Stimulated activated CD4-positive, alpha-beta T cell treated with anti-CD3 and anti-CD28 coated beads, Interleukin-12 subunit alpha, Interleukin-12 subunit beta, amount 100 ng/mL, for 24 hours (primary cell): ENCODE measurements at regions not wholly inside any gene's neighbourhood (a gene's known extent, or its start where the extent isn't known, plus 50 kb on each side); places are given as distances from the start of the nearest gene placed in this dataset.
"Not testable (repeated sequence)": the region's sequence is repeated elsewhere in the genome, so short reads cannot be mapped to it uniquely, and the experiment has no call there.

ENCODE experiments used
- DNase-seq, 2 experiments: peaks; one replicate each; pipeline ENCODE4 v3.0.0-alpha.2; 2020; ENCODE audit warnings: low read depth in 2 of 2

DNA sequence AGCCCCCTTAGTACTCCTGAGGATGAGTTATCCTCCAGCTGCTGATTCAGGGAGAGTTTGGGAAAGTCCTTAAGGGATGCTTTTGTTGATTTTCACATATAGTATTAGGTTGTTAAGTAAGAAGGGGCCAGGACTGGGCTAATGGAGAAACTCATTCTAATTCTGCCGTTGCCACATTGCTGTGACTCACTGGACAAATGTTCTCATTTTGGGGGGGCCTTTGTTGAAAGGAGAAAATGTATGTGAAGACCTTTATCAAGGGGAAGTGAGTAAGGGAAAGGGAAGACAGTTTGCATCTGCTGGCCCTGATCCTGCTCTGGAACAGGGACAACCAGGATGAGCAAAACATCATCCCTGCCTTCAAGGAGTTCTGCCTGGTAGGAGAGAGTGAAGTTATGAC lies 123.2 kb upstream of the FGGY start:
- DNase-seq = no peak

DNA sequence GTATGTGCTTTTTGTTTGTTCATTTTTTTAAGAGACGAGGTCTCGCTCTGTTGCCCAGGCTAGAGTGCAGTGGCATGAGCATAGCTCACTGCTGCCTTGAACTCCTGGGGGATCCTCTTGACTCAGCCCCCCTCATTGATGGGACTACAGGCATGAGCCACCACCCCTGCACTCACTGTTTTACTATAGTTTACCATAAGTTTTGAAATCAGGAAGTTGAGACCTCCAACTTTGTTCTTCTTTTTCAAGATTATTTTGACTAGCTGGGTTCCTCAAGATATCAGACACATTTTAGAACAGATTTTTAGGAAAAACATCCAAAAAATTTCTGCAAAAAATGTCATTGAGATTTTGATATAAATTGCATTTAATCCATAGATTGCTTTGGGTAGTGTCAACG lies 120.4 kb upstream of the FGGY start:
- no peak for DNase-seq

DNA sequence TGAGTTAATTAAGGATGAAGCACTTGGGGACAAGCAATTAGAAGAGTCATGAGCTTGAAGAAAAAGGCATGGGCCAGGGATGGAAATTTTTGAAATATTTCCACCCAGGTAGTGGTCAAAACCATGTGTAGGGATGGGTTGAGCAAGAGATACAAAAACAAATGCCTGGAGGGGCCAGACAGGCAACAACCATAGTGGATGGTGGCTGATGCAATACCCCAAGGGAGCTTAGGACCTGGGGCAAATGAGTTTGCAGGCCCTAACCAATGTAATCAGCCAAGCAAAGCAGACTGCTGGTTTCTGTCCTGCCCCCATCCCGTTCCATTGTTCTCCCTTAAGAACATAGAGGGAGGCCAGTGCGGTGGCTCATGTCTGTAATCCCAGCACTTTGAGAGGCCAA lies 119.1 kb upstream of the FGGY start:
- DNase-seq = no peak

DNA sequence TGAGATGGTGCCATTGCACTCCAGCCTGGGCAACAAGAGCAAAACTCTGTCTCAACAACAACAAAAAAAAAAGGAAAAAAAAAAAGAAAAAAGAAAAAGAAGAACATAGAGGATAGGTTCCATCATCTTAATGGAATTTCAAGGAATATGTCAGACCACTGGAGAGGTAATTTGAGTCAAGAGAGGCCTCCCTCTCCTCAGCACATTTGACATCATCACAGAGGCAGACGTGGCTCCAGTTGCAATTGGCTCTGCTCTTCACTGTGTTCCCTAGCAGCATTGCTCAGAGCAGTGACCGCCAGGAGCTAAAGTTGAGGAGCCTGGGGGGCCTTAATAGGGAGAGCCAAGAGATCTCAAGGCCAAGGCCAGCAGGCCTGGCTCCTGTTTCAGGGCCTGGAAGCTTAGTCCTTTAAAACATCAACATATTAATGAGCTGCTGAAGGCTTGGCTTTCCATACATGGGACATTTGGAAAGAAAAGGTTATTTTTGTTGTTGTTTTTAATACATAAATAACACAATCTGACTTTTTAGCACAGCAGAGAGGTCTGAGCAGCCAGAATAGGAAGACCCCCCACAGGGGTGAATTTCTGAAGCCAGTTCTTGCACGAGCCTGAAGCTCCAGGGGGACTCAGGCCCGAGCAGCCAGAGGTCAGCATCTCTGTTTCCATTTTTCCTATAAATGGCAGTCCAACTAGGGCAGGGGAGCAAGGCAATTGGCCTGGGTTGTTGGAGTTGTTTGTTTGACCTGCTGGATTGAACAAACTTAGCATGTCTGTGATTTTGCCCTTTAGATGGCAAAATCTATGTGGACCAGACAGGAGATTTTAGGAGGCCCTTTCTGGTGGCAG lies 118.3 kb upstream of the FGGY start:
- DNase-seq = no peak

DNA sequence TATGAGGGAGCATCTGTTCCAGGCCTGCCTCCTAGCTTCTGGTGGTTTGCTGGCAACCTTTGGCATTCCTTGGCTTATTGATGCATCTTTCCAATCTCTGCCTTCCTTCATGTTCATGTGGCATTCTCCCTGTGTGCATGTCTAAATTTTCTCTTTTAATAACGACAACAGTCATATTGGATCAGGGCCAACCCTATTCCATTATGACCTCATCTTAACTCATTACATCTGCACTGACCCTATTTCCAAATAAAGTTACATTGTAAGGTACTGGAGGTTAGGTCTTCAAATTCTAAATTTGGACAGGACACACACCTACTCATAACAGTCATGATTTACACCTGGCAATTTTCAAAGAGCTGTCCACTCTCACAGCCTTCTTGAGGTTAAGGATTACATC lies 117.2 kb upstream of the FGGY start:
- DNase-seq = no peak

DNA sequence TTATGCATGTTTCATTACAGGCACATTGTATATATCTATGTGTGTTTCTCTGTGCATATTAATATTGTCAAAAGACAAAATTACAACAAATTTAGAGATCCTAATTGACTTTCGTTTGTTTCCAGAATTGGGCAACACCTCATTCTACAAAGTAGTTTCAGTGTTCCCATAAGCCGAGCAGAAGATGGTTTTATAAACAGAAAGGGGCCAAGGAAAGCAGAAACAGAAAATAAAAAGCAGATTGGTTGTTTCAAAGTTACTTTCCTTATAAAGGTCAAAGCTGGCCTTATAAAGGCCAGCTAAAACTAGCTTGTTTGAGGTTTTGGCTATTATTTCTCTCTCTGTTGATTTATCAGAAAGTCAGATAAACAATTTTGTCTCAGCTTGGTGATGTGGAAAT lies 116.2 kb upstream of the FGGY start:
- no peak for DNase-seq

DNA sequence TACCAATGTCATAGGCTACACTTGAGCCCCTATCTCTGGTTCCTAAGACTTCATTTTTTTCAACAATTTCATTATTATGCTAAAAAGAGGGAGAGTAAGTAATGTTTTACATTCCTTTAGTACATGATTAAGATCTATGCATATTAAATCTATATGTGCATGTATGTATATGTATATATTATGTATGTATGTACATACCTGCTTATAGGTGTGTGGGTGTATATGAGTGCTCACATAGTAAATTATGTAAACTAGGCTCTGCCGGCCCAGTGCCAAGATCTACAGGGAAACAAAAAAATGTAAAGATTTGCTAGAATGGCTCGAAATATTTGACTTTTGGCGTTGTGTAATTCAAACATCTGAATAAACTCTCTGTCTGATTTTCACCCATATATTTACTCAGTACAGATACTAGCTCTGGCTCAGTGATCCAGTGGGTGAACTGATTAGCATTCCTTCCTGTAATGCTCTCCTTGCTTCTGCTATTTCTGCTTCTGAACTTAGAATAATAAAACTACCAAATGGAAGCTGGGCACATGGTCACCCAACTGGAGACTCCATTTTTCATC lies 113.1 kb upstream of the FGGY start:
- no peak for DNase-seq

DNA sequence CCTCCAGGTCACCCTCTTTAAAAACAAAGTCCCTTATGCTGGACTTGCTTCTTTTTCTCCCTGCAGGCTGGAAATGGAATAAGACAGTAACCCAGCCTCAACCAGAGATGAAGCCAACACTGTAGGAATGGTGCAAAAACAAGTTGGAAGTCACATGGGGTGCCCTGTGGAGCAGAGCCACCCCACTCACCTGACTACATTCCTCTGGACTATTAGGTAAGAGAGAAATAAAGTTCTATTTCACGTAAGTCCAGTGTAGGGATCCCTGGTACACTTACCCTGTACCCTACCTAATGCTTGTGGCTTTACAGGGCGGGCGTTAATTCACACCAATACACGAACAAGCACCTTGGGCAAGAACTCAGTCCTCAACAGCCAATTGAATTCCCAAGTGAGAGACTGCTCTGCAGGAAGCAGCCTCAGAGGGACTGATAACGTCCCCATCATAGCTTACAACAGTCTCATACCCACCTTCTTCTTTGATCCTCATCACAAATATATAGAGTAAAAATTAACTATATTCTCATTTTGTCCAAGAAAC lies 112.5 kb upstream of the FGGY start:
- DNase-seq = no peak

DNA sequence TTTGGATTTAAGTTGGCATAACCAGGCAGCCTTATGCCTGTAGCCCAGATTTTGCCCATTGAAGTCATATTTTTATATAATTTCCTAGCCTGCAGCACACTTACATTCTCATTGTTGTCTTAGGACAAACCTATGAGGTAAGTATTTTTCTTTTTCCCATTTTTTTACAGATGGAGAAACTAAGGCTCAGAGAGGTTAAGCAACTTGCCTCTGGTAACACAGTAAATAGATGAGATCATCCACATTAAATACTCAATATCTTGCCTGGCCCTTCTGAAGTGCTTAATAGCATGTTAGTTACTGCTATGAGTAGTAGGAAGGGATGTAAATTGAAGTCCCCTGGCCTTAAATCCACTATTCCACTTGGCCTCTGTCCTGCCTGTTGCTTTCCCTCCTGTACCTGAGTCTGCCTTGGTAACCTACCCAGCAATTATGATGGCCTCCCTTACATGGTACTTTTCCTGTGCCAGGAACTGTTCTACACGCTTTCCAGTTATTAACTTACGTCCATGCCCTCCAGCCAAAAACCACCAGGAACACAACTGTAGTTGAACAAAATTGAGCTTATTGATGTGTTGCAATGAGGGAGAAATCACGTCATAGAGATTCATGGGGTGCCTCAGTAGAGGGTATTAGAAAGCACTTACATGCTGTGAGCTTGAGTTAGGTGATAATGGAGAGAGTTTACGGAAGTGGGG lies 111.6 kb upstream of the FGGY start:
- no peak for DNase-seq

DNA sequence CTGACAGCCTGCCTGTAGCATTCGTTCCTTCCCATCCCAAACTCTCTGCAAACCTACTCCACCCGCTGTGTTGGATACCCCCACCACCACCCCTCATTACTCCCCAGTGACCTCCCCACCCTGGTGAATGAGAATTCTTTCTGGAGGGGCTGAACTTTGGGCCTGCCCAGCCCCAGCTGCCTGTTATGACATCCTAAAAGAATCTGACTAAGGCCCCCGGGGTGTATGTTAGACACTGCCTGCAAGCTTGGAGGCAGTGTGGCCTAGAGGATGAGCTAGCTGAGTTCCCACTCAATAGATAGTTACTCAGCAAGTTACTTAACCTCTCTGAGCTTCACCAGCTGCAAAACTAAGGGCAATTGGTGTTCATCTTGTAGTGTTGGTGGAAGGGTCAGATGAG lies 110.2 kb upstream of the FGGY start:
- DNase-seq = no peak

DNA sequence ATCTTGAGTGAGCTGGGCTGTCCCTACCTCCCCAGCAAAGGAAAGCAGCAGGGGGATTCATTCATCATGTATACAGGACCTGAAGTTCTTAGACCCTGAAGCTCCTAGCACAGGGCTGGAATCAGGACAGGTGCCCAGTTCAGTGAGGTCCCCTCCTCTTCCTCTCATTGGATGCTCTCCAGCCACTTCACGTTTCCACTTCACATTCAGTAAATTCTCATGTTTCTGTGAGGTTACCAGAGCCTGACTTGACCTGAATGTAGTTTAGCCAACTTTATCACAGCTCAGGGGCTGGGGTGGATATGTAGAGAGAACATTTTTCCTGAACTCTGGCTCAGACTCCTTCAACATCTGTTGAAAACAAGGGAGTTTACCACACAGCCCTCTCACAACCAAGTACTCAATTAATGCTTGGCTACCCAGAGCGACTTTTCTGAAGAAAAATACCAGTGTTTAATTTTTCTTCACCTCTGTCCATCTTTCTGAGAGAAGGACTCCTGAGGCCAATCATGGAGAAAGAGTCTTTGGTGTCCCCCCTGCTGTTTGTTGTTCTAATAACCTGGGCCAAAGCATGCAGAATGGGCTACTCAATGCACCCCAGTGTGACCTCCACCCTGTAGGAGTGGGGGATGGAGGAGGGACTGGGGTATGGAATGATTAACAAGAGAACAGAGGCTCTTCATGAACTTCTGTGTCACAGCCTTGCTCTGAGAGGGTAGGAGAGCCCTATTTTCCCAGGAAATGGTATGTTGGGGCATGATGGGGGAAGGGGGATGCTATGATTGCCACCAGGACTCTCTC lies 108.3 kb upstream of the FGGY start:
- DNase-seq = no peak

DNA sequence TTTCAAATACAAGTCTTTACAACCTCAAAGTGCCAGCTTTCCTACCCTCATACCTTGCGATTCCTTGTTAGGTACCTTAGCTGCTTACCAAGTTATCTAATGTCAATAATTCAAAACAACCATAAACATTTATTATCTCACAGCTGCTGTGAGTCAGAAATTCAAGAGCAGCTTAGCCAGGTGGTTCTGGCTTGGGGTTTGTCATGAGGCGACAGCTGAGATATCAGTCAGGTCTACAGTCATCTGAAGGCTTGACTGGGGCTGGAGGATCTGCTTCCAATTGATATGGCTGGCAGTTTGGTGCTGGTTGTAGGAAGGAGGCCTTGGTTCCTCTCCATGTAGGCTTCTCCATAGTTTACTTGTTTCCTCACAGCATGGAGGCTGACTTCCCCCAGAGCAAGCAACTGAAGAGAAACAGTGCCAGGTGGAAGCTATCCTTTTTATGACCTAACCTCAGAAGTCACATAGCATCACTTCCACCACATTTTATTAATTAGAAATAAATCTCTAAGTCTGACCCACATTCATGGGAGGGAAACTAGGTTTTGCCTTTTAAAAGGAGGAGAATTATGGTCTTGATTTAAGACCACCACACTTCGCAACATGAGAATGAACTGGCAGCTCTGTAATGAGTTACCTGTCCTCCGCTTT lies 103.3 kb upstream of the FGGY start:
- no peak for DNase-seq

DNA sequence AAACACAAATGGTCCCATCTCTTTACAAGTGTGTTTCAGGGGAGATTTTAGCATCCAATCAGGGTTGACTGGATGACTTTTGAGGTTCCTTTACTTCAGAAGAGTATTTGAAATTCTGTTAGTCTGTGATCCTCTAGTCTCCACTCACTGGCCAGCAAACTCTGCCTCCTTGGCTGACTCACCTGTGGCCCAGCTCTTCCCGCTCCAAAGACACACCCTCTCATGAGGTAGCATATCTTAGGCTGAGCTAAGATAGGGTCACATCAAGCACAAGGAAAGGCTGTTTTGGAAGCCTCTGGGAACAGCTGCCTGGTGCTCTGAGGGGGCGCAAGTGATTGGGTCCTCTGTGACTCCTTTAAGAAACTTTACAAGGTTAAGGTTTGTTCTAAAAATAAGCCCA lies 102.3 kb upstream of the FGGY start:
- no peak for DNase-seq

DNA sequence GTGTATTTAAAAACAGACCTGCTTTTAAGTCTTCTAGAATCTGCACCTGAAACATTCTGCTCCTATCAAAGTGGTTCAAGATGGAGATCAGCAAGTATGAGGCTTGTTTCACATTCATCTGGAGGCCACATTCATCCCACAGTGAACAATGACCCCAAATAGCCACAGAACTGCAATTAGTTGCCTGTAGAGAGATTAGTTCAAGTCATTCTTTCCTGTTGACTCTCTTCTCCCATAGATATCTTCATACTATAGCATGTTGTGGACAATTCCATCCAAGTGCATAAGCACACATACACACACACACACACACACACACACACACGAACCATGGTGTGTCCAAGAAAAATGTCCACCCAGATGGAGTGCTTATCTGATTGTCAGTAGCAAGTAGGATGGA lies 101.7 kb upstream of the FGGY start:
- no peak for DNase-seq

DNA sequence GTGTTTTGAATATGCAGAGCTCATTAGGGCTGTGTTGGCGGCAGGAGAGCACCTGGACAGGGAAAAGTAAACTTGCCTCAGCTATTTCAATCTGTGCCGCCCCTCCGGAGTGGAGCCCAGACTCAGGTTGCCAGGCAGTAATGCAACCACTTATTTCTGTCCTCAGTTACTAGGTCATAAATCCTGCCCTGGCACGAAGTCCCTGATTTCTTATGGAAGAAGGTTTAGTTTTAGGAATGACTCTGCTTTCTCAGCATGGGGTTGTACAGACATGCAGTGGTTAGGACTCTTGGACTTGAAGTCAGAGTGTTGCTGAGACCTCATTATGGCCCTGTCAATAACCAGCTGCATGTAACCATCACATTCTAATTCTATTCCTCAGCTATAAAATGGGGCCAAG lies 98.3 kb upstream of the FGGY start:
- DNase-seq = no peak

DNA sequence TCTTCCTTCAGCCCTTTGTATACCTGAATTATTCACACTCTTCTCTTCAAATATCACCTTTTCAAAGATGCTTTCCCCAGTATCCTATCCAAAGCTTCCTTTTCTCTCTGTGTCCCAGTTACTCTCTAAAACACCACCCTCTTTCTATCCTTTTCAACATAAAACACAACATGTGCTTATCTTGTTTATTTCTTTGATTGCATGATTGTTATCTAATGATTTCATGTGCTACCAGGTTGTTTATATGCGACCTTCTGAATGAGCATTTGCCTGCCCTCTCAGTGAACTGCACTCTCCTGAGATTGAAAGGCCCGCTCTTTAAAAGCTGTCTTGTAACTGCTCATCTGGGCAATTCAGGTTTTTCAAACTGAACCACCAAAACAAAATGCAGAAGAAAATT lies 97.7 kb upstream of the FGGY start:
- DNase-seq = no peak

DNA sequence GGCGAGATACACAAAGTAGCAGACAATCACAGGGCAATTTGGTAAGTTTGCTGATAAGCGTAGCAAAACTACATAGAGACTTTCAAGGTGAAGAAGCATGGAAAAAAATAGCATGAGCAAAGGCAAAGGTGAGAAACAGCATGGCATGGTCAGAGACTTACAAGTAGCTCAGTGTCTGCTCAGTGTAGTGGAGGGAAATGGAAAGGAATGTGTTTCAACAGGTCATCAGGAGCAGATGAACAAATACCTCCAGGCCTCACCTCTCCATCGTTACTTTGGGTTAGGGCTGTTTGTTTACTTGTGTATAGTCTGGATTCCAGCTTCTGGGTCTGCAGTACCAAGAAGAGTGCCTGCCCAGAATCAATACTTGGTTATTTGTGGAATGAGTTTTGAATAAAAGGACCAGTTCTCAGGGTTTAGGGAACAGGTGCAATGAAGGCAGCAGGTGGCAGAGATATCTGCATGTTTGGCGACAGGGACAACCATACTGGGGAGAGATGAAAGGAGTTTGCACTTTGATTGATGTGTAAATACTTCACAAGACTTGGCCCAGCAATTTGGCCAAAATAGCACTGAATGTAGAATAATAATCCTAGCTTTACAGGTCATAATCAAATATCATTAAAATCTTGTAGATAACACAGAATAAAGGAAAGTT lies 97.0 kb upstream of the FGGY start:
- no peak for DNase-seq

DNA sequence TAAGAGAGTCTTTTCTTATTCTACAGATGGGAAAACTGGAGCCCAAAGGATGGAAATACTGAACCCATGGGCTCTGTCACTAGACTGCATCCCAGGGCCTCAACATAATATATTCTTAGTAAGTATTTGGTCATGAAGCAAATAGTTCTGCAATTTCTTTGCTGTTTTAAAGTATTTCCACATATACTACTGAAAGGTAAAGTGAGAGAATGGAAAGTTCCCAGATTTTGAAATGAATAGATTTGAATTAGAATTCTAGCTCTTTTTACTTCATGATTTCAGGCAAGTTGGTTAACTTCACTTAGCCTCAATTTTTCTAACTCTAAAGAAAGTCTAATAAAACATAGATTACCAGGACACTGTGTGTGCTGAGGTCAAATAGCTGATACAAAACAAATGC lies 95.6 kb upstream of the FGGY start:
- no peak for DNase-seq

DNA sequence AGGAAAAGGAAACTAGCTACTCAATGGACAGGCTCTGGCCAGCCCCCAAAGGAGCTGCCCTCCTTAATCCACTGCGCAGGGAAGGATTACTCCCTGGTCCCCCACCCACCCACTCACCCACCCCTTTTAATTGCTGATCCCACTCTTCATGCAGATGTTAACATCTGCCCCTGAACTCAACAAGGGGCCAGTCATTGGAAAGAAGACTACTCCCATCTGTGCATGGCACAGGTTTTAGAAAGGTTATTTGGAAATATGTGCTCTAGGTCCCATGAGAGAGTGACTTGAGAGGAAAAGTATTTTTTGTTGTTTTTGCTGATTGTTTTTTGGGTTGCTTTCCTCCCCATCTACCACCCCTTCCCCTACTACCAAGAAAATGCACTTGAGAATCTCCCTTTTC lies 94.4 kb upstream of the FGGY start:
- DNase-seq = no peak

DNA sequence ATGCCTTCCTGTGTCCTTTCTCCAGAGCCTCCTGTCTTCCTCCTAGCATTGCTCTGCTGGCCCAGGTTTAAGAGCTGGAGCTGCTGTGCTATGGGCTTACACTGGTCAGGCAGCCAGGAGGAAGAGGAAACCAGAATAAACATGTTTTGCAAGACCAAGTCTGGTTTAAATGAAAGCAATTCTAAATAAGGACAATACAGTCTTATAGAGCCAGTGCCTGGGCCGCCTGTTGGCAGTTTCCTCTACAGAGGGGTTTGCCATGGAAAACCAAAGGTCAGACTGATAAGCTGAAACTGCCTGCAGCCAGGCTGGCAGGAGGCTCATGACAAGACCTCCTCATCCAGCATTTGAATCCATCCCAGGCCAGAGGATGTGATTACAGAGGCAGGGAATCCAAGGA lies 92.9 kb upstream of the FGGY start:
- DNase-seq = no peak

DNA sequence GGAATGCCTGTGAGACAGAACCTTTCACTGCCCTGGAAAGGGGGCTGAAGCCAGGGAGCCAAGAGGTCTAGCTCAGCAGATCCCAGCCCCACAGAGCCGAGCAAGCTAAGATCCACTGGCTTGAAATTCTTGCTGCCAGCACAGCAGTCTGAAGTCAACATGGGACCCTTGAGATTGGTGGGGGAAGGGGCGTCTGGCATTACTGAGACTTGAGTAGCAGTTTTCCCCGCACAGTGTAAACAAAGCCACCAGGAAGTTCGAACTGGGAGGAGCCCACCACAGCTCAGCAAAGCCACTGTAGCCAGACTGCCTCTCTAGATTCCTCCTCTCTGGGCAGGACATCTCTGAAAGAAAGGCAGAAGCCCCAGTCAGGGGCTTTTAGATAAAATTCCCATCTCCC lies 90.3 kb upstream of the FGGY start:
- DNase-seq = not testable (repeated sequence)
